ENCODE measurements at regions not wholly inside any gene's neighbourhood (a gene's known extent, or its start where the extent isn't known, plus 50 kb on each side); places are given as distances from the start of the nearest gene placed in this dataset.

DNA sequence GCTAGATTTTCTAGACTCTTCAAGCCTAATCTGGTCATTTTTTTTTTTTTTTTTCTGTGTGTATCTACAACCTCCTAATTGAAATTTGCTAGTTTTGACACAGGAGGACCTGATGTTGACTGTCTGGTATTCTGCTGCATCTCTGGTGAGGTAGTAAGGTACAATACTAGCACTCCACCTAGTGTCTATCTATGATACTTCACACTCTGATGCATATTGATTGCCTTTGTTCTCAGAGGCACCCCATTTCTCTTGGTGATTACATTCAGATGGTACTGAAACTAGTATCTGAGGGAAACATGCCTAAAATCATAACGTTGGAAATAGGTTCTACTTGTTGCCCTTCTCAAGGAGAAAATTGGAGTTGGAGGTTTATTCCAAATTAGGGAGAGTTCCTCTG, 930.5 kb upstream of the NOVA1 start:
- no peaks in the 10 kb centered on the region for H3K4me1 Mint-ChIP-seq
- no peak for ATAC-seq
- no peak overlapping the region for H3K4me3 Mint-ChIP-seq
- ChIA-PET CTCF (no interaction called here), POLR2A (no interaction called here)
- H3K9me3 Mint-ChIP-seq (ENCODE audit: low read depth) = peaks cover 15% of the 10 kb centered on the region
- no peak for DNase-seq
- no peaks in the 10 kb centered on the region for H3K36me3 Mint-ChIP-seq (ENCODE audit: low read depth)
- no peak overlapping the region for H3K27ac Mint-ChIP-seq
- intact Hi-C loops (cut with DNase I, micrococcal nuclease) = no loop called here
- H3K27me3 Mint-ChIP-seq = no peaks in the 10 kb centered on the region

DNA sequence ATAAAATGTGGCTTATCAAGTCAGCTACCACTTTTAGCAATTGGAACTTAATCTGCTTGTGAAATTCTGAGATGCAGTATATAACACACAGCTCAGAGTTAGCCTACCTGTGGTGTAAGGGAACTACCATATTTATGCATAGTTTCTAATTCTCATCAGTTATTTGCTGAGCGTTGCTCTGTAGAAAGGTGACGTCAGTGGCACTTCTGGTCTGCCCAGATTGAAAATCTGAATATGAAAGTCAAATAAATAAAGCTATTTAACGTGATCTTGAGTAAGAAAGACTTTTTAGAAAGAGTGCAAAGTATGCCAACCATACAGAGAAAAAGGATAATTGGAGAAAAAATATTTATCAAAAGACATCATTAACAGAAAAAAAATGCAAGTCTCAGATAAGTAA, 938.9 kb upstream of the NOVA1 start:
- H3K9me3 Mint-ChIP-seq (ENCODE audit: low read depth) = peaks cover 18% of the 10 kb centered on the region
- H3K27ac Mint-ChIP-seq = no peak overlapping the region
- ATAC-seq = no peak
- no peaks in the 10 kb centered on the region for H3K27me3 Mint-ChIP-seq
- no peaks in the 10 kb centered on the region for H3K4me1 Mint-ChIP-seq
- H3K36me3 Mint-ChIP-seq (ENCODE audit: low read depth) = no peaks in the 10 kb centered on the region
- ChIA-PET CTCF (no interaction called here), POLR2A (no interaction called here)
- intact Hi-C loops (cut with DNase I, micrococcal nuclease) = no loop called here
- H3K4me3 Mint-ChIP-seq = no peak overlapping the region
- no peak for DNase-seq

DNA sequence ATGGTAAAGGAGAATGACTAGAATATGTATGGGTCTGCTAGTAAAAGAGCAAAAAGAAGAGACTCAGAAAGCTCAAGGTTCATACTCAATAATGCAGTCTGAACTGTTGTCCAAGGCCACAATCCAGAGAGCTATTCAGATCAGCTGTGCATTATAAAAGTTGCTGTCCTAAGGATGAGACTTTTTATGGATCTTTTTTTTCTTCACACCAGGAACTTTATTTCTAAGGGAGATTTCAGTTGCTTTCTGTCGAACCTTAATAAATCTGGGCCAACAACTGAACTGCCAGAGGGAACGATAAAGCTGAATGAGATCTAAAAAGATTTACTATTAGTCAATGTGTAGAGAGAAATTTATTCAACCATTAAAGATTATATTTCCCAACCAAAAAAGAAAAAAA, 948.3 kb upstream of the NOVA1 start:
- intact Hi-C loops (cut with DNase I, micrococcal nuclease) = no loop called here
- H3K9me3 Mint-ChIP-seq (ENCODE audit: low read depth) = peaks cover 9% of the 10 kb centered on the region

DNA sequence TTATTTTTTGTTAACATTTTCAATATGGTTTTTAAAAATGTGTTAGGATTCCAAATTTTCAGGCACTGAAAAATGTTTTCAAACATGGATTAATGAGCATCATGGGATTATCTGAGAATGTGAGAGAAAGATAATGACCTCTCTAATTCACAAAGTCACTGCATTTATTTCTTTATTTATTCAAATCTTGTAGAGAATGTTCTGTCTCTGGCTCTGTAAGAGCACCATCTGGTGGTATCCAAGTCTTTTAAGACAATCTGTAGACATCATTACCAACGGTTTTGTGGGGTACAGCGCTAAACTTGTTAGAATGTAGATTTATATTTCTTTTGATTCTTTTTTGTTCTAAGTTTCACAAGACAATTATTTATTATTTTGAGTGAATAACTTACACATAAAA, 956.0 kb upstream of the NOVA1 start:
- no peaks in the 10 kb centered on the region for H3K36me3 Mint-ChIP-seq (ENCODE audit: low read depth)
- ChIA-PET POLR2A (no interaction called here), CTCF (no interaction called here)
- H3K27ac Mint-ChIP-seq = no peak overlapping the region
- H3K9me3 Mint-ChIP-seq (ENCODE audit: low read depth) = peaks cover 5% of the 10 kb centered on the region
- no peaks in the 10 kb centered on the region for H3K27me3 Mint-ChIP-seq
- H3K4me1 Mint-ChIP-seq = no peaks in the 10 kb centered on the region
- ATAC-seq (no peak), DNase-seq (no peak)
- intact Hi-C loops (cut with DNase I, micrococcal nuclease) = no loop called here
- H3K4me3 Mint-ChIP-seq = no peak overlapping the region

More for the DNA sequence above, 948.3 kb upstream of the NOVA1 start:
- Mint-ChIP-seq H3K27ac (no peak overlapping the region), H3K36me3 (ENCODE audit: low read depth) (no peaks in the 10 kb centered on the region), H3K4me1 (no peaks in the 10 kb centered on the region), H3K27me3 (no peaks in the 10 kb centered on the region), H3K4me3 (no peak overlapping the region)
- ATAC-seq = no peak
- DNase-seq = no peak
- ChIA-PET CTCF (interaction anchor here (0.8 kb wide), 1 partner anchor 345 kb away, joined by 3 read pairs; no protein-coding TSS in a partner anchor), POLR2A (no interaction called here)

DNA sequence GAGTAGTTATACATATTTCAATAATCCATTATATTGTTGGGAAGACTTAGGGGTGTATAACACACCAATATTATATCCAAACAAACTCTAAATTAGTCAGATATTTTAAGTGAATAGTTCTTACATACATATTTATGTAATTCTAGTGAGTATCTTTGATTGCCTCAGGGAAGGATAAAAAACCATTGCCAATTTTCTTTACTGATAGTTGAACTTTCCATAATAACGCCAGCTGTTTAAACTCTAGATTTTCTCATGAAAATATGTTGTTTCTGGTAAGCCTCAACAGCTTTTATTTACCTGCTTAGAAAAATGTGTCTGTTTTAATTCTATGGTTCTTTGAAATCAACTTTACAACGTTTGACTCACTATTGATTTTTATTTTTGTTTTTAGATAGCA, 959.6 kb upstream of the NOVA1 start:
- no peaks in the 10 kb centered on the region for H3K27me3 Mint-ChIP-seq
- H3K9me3 Mint-ChIP-seq (ENCODE audit: low read depth) = peaks cover 2% of the 10 kb centered on the region
- no peaks in the 10 kb centered on the region for H3K4me1 Mint-ChIP-seq
- POLR2A ChIA-PET = no interaction called here
- H3K36me3 Mint-ChIP-seq (ENCODE audit: low read depth) = no peaks in the 10 kb centered on the region
- no peak overlapping the region for H3K4me3 Mint-ChIP-seq
- no peak overlapping the region for H3K27ac Mint-ChIP-seq
- DNase-seq (no peak), ATAC-seq (no peak)
- CTCF ChIA-PET = no interaction called here
- intact Hi-C loops (cut with DNase I, micrococcal nuclease) = no loop called here

DNA sequence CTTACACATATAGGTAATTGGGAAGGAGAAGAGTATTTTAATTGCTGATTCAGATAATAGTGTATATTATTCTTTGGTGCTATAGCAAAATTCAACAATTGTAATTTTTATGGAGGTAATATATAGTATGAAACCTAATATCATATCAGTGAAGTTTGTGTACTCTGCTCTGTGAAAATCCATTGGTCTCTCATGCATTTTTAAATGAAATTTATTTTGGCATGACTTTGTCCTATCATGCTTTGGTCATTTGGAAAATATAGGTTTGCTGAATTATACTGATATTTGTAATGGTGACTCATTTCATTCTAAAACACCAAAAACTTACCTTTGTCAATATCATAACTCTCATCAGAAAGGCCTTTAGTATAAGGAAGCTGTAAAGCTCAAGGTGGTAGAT, 962.0 kb upstream of the NOVA1 start:
- Mint-ChIP-seq H3K9me3 (ENCODE audit: low read depth) (peaks cover 2% of the 10 kb centered on the region), H3K27me3 (no peaks in the 10 kb centered on the region), H3K27ac (no peak overlapping the region), H3K4me3 (no peak overlapping the region), H3K36me3 (ENCODE audit: low read depth) (no peaks in the 10 kb centered on the region), H3K4me1 (no peaks in the 10 kb centered on the region)
- ChIA-PET CTCF (no interaction called here), POLR2A (no interaction called here)
- ATAC-seq = no peak
- no peak for DNase-seq
- intact Hi-C loops (cut with DNase I, micrococcal nuclease) = no loop called here

DNA sequence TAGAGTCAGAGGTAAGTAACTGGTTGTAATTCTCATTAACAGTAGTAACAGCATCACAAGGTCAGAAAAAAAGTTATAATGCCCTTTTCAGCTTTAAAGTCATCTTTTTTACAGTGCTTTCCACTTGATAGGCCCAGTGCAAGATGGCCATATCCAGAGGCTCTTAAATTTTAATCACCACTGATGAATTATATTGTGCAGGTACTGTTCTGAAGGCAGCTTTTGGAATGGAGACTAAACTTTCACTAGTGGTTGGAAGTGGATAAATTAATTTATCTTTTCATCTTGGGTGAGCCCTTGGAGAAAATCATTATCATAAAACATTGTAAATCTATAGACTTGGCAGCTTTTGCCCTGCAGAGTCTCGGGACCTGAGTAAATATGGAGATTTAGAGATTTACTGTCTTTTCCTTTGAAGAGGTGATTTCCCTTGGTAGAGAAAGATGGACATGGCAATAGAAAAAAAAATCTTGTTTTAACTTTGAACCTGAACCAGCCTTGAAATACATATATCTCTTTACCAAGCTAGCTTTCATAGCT, 969.1 kb upstream of the NOVA1 start:
- H3K4me1 Mint-ChIP-seq = no peaks in the 10 kb centered on the region
- intact Hi-C loops (cut with DNase I, micrococcal nuclease) = no loop called here
- ATAC-seq (no peak), DNase-seq (no peak)
- no peaks in the 10 kb centered on the region for H3K36me3 Mint-ChIP-seq (ENCODE audit: low read depth)
- CTCF ChIA-PET = interaction anchor here (1.1 kb wide), 1 partner anchor 16 kb away, joined by 3 read pairs; no protein-coding TSS in a partner anchor
- POLR2A ChIA-PET = no interaction called here
- no peaks in the 10 kb centered on the region for H3K27me3 Mint-ChIP-seq
- H3K9me3 Mint-ChIP-seq (ENCODE audit: low read depth) = peaks cover 5% of the 10 kb centered on the region
- no peak overlapping the region for H3K27ac Mint-ChIP-seq
- no peak overlapping the region for H3K4me3 Mint-ChIP-seq

DNA sequence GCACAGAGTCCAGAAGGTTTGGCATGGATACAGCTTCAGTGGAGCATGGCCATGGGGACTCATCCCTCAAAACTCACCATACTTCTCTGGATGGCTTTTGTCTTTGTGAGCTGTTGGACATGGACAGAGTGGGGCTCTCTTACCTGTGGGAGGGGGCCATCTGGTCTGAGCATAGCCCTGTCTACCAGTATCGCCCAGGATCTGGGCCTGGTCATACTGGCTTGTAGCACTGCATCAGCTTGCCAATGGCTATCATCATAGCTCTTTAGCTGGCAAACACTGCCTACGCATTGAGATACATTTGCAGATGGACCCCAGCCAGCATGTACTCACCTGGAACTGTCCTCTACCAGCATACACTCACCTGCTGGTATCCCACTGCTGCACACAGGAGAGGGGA, 975.2 kb upstream of the NOVA1 start:
- intact Hi-C loops (cut with DNase I, micrococcal nuclease) = no loop called here
- Mint-ChIP-seq H3K9me3 (ENCODE audit: low read depth) (peaks cover 26% of the 10 kb centered on the region), H3K27me3 (no peaks in the 10 kb centered on the region), H3K27ac (no peak overlapping the region), H3K4me3 (no peak overlapping the region), H3K36me3 (ENCODE audit: low read depth) (no peaks in the 10 kb centered on the region), H3K4me1 (no peaks in the 10 kb centered on the region)
- ChIA-PET CTCF (no interaction called here), POLR2A (no interaction called here)
- DNase-seq = no peak
- ATAC-seq = no peak

DNA sequence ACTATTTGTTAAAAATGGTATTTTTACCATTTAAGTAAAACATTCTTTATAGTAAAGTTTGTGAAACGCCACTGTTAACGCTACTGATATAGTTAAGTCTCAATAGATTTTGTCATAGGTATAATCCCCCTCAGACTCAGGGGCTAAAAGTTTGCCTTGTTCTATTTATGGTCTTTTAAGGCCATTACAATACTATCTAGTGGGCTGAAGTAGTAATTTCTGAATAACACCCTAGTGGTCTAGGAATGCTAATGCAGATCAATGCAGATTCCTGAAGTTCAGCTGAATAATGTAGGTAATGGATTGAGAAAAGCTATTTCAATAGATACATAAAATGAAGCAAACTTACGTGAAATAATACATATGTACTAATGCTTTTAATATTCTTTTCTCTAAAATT, 989.3 kb upstream of the NOVA1 start:
- Mint-ChIP-seq H3K9me3 (ENCODE audit: low read depth) (peaks cover 14% of the 10 kb centered on the region), H3K27me3 (no peaks in the 10 kb centered on the region), H3K4me3 (no peak overlapping the region), H3K4me1 (no peaks in the 10 kb centered on the region), H3K27ac (no peak overlapping the region), H3K36me3 (ENCODE audit: low read depth) (no peaks in the 10 kb centered on the region)
- POLR2A ChIA-PET = no interaction called here
- DNase-seq (no peak), ATAC-seq (no peak)
- CTCF ChIA-PET = no interaction called here
- intact Hi-C loops (cut with DNase I, micrococcal nuclease) = no loop called here

DNA sequence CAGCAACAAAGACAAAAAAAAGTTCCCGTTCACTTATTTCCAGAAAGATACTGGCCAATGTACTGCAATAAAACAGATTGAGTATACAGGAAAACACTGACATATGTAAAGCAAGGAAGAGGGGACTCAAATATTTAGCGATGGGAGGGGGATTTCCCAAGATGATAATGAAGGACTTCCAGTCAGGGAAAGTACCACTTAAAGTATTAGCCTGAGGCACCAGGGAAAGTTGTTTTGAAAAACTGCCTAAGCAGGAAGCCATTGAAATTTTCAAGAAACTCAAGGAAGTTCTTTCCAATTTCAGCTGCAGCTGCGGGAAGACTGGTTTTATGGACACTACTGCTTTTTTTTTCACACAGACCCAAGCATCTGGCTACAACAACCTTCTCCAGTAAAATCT, 1007.4 kb upstream of the NOVA1 start:
- DNase-seq (no peak), ATAC-seq (no peak)
- no peaks in the 10 kb centered on the region for H3K36me3 Mint-ChIP-seq (ENCODE audit: low read depth)
- H3K9me3 Mint-ChIP-seq (ENCODE audit: low read depth) = peaks cover 15% of the 10 kb centered on the region
- H3K27me3 Mint-ChIP-seq = no peaks in the 10 kb centered on the region
- intact Hi-C loops (cut with DNase I, micrococcal nuclease) = no loop called here
- no peaks in the 10 kb centered on the region for H3K4me1 Mint-ChIP-seq
- POLR2A ChIA-PET = no interaction called here
- no peak overlapping the region for H3K4me3 Mint-ChIP-seq
- no peak overlapping the region for H3K27ac Mint-ChIP-seq
- CTCF ChIA-PET = no interaction called here

DNA sequence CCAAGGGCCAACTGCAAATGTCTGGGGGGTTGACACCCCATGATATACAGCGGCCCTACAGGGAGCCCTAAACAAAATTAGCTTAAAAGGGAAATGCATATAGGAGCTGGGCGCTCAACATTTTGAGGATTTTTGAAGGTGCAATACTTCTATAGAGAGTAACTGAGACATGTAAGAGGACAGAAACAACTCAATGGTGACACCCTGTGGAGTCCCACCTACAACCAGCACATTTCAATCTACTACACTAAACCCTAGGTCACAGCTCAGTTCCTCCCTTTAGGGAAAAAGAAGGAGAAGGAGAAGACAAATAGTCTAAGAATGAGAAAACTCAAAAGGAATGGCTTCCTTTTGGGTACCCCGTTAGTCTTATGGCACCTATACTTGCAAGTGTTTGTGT, 1010.5 kb upstream of the NOVA1 start:
- CTCF ChIA-PET = no interaction called here
- H3K4me3 Mint-ChIP-seq = no peak overlapping the region
- ATAC-seq = no peak
- peaks cover 14% of the 10 kb centered on the region for H3K9me3 Mint-ChIP-seq (ENCODE audit: low read depth)
- no peaks in the 10 kb centered on the region for H3K27me3 Mint-ChIP-seq
- no peaks in the 10 kb centered on the region for H3K4me1 Mint-ChIP-seq
- DNase-seq = no peak
- no peak overlapping the region for H3K27ac Mint-ChIP-seq
- intact Hi-C loops (cut with DNase I, micrococcal nuclease) = no loop called here
- no peaks in the 10 kb centered on the region for H3K36me3 Mint-ChIP-seq (ENCODE audit: low read depth)
- POLR2A ChIA-PET = no interaction called here

DNA sequence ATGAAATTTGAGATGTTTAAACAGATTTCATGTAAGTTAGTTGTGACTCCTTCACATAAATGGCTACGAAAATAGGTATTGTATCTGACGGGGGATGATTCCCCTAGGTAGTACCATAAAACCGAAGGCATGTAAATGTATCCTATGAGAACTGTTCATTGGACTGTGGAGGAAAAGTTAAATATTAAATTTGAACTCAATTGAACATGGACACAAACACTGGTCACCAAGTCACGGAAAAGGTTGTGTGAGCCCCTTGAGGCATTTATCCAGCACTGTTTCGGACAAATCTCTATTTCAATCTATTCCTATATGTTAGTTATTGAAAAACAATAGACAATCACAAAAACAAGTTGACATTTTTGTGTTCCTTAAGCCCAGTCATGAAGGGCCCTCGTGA, 1014.3 kb upstream of the NOVA1 start:
- H3K4me1 Mint-ChIP-seq = no peaks in the 10 kb centered on the region
- ChIA-PET CTCF (no interaction called here), POLR2A (no interaction called here)
- H3K27me3 Mint-ChIP-seq = no peaks in the 10 kb centered on the region
- no peak overlapping the region for H3K27ac Mint-ChIP-seq
- H3K4me3 Mint-ChIP-seq = no peak overlapping the region
- intact Hi-C loops (cut with DNase I, micrococcal nuclease) = no loop called here
- ATAC-seq (no peak), DNase-seq (no peak)
- no peaks in the 10 kb centered on the region for H3K36me3 Mint-ChIP-seq (ENCODE audit: low read depth)
- H3K9me3 Mint-ChIP-seq (ENCODE audit: low read depth) = peaks cover 7% of the 10 kb centered on the region

DNA sequence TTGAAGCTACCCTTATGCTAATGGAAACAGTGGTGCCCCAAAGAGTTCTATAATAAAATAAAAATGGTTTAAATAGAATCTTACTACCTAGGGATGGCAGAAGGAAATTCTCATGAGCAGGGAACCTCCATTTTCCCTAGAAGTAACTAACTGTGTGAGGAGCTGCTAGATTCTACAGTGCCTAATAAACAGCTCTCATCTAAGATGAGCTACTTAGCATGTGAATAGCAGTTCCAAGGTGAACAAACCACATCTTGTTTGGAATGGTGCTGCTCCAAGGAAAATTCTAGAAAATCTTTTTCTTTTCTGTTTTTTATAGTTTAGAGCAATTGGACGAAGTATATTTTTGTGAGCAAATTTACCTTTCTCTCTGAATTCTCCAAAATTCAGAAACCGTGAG, 1015.3 kb upstream of the NOVA1 start:
- ATAC-seq (no peak), DNase-seq (no peak)
- peaks cover 3% of the 10 kb centered on the region for H3K9me3 Mint-ChIP-seq (ENCODE audit: low read depth)
- no peaks in the 10 kb centered on the region for H3K36me3 Mint-ChIP-seq (ENCODE audit: low read depth)
- ChIA-PET CTCF (no interaction called here), POLR2A (no interaction called here)
- H3K4me1 Mint-ChIP-seq = no peaks in the 10 kb centered on the region
- no peak overlapping the region for H3K4me3 Mint-ChIP-seq
- intact Hi-C loops (cut with DNase I, micrococcal nuclease) = no loop called here
- H3K27ac Mint-ChIP-seq = no peak overlapping the region
- no peaks in the 10 kb centered on the region for H3K27me3 Mint-ChIP-seq

All from activated CD4-positive, alpha-beta T cell treated with anti-CD3 and anti-CD28 coated beads for 36 hours (primary cell).